Activated CD8-positive, alpha-beta memory T cell treated with anti-CD3 and anti-CD28 coated beads, Interleukin-2, amount 50 U/mL, for 1 hour (primary cell): ENCODE measurements at regions not wholly inside any gene's neighbourhood (a gene's known extent, or its start where the extent isn't known, plus 50 kb on each side); places are given as distances from the start of the nearest gene placed in this dataset.

ENCODE experiments used
- DNase-seq: peaks from one replicate; pipeline ENCODE4 v3.0.0-alpha.2; 2020; ENCODE audit errors: extremely low read depth

DNA sequence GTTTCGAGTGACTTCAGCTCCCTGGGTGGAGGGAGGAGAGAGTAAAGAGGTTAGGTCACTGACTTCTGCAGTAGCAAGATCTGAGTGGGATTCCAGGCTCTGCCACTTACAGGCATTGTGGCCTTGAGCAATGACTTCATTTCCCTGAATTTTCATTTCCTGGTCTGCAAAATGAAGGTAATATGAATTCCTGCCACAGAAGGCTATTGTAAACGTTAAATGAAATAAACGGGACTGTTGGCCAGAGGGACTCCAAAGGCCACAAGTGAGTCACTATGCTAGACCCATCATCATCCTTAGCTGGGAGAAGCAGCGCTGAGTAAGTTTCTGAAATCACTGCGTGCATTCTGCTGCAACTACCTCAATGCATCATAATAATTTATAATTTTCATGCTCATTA lies 807.8 kb downstream of the AACS start:
- DNase-seq = no peak

DNA sequence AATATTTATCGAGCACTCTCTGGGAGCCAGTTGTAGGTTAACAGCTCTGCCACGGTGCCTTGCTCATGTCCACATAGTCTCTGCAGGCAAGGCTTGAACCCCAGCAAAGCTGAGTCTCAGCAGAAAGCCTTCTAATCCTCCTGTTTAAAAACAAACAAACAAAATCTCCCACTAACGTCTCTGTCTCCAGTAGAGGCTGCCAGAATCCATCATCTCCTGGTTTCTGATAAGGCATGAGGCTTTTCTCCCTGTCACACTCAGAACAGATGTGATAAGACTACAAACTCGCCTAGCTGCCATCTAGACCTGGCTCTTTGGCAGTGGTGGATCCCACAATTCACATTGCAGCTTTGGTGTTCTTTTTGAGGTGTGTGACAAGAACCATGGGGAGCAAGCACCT lies 813.2 kb downstream of the AACS start:
- no peak for DNase-seq

DNA sequence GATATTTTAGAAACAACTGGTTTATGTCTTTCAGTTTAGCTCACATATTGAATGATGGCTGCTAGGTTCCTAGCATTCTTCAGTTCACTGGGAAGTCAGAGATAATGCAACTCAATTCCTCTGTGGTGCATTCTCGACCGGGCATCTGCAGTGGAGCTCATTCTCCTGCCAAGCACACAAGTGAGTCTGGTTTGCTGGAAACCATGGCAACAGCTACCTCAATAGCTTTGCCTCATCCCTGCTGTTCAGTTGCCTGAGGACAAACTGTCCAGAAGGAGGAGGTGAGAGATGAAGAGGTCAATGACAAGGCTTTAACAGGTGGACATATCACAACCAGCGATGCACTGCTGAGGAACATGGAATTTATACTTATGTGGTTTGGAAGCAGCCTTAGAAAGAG lies 816.9 kb downstream of the AACS start:
- no peak for DNase-seq

DNA sequence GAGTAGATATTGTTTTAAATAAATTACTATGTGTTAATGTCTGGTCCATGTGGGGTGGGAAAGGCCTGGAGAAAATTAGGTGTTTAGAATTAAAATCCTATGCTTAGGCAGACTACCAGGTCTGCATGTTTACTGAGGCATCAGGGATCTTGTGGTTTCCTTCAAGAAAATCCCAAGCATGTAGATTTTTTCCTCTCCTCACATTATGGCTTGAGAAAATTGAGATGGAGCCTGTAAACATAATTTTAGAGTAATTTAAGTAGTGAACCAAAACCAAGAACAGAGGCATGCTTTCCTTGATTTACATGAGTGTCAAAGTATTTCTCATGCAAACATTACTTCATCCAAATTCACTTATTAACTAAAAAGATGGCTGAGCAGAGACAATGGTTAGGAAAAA lies 823.7 kb downstream of the AACS start:
- no peak for DNase-seq

DNA sequence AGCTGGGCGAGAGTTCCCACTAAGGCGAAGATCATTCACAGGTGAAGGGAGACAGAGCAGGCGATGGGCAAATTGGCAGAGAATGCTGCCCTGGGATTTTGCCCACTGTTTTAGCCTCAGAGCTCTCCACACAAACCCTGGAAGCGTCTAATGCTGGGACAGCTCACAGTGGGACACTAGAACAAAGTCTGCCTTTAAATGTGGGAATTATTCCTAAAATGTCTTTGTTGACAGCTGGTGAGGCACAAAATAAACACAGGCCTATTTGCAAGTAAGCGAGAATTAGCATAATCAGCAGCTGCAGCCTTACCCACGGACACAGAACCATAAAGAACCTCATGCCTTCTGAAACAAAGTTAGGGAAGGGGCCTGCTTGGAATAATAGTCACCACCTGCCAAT lies 824.5 kb downstream of the AACS start:
- DNase-seq = no peak

DNA sequence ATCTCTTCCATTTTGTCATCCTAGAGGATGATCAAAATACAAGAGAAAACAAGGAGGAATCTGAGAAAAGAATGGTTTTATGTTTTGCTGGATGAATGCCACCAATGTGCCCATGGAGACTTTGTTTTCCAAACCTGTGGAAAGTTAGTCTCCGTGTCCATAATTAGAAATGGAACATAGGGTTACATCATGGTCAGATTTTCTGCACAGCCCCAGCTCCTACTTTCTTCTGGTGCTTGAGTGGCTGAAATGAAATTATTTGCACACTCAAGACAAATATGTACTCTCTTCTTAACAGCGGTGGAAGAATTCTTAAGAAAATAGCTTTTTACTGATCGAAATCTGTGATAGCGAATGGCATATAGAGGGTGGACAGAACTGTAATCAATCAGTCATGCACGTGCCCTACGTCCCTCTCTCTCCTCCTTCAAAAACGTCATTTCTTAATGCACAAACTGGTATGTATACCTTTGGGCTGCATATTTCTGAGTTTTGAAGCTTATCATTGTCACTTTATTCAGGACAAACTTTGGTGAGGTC lies 825.2 kb downstream of the AACS start:
- DNase-seq = no peak

DNA sequence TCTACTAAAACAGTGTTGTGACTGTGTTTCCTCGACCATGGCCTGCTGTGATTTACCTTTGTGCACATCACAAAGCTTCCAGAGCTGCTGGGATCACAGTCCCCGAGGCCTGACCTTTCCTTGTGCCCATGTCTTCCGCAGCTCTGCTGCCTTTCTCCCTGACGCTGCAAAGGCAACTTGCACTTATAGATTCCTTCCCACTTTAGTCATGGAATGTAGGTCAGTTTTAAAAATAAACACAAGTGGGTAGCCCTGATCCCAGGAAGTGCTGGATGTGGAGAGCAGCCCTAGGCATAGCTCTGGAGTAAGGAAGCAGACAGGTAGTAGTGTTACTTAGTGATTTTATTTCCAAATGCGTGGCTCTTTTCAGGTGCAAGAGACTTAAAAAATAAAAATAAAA lies 825.7 kb downstream of the AACS start:
- DNase-seq = no peak

DNA sequence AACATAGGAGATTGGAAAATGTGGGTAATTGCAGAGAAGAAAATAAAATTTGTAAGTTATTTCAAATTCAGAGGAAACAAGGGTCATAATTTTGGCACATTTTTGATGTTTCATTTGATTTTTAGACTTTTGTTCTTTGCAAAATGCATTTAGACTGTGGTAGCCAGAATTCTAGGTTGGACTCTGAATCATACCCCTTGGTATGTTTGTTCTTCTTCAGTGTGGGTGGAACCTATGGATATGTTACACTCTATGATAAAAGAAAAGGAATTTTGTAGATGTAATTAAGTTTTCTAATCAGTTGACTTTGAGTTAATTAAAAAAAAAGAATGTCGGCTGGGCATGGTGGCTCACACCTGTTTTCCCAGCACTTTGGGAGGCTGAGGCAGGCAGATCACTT lies 827.0 kb downstream of the AACS start:
- no peak for DNase-seq

DNA sequence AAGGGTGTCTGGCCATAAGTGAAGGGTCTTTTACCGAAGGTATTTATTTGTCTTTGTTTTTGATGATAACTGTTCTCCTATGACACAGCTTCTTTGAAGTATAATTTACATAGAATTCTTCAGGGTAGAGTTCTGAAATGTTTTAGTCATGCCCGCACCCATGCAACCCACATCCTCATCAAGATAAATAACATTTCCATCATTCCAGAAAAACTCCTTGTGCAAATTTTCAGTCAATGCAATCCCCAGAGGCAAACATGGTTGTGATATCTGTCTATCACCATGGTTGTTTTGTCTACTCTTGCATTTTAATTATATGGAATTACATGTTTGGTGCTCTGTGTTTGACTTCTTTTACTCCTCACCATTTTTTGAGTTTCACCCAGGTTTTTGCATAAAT lies 837.8 kb downstream of the AACS start:
- no peak for DNase-seq

DNA sequence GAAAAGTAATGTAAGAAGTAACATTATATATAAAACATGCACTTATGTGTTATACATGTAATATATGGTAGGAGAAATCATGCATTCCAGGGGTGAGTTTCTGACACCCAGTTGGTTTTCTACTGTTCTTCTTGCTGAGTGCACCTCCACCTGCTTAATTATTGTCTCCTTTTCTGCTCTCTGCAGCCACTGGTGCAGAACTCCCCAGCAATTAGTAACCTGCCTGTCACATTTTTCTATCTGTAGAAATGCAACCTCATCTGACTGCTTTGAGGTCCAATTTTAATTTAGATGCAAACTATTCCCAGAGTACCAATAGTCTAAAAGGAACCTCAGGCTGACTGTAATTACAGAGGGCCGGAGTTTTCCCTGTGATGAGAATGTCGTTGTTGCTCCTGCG lies 842.1 kb downstream of the AACS start:
- DNase-seq = no peak

DNA sequence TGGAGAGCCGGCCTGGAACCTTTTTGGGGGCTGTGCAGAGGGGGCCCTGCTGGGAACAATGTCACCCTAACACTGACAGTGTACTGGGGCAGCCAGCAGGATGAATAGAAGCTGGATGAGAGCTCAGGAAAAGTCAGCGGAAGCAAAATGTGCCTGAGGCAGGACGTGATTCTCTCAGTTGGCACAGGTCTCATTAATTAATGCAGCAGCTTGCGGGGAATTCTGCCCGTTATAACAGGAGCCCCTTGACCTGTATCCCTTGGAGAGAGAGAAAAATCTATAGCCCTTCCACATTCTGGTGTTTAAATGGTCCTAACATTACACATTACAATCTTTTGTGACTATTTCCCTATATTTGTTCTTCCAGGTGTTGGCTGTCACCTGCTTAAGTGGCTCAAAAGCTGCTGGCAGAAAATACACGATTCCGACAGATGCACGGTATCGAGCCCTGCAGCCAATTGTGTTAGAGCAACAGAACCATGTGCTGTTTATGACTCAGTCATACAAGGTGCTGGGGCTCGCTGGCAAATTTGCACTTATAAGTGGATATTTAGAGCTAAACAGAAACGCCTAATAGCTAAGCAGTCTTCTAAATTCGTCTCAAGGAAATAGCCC lies 854.7 kb downstream of the AACS start:
- DNase-seq = no peak

DNA sequence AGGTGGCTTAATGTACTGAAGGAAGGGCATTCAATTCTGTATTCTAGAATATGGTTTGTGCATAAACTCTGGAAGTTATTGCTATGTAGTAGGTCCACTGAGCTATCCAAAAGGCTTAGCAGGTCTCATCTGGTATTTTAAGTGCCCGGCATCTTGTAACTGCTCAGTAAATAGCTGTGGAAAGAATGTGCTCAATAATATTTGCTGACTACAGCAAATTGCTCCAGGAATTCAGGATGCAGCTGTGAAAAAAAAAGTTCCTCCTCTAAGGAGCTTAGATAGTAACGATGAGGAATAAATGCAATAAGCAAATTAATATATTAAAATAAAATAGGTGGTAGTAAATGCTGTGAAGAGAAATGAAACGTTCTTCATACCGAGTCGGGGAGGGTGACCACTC lies 857.1 kb downstream of the AACS start:
- DNase-seq = no peak

DNA sequence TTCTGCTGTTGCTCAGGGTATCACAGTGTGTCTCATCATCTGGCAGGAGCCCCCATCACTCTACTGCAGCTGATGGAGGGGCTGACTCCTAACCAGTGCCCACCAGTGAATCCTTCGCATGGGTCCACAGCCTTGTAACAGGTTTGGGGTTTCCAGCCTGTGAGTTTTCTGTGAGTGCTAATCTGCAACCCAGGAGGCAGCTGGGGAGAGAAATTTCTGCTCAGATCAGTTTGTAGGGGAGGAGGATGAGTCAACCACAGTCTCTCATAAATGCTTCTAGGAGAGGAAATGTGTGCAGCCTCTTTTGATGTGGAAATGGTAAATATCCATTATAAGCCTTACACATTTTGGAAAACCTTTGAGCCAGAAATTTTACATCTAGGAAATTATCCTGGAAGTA lies 871.3 kb downstream of the AACS start:
- no peak for DNase-seq

DNA sequence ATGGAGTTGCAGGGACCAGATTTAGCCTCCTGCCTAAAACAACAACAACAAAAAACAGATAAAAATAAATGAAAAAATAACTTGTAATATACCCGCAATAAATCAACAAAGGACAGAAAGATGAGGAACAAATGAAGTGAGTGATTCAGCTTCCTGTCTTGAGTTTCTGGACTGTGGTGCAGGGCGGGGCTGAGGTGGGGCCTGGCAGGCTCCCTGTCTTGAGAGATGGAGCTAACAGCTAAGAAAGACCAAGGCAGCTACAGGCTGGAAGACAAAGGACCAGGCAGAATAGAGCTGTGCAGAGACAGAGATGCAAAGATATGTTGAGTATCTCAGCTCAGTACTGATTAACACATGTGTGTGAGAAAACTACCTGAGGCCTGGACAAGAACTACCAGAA lies 879.2 kb downstream of the AACS start:
- no peak for DNase-seq

DNA sequence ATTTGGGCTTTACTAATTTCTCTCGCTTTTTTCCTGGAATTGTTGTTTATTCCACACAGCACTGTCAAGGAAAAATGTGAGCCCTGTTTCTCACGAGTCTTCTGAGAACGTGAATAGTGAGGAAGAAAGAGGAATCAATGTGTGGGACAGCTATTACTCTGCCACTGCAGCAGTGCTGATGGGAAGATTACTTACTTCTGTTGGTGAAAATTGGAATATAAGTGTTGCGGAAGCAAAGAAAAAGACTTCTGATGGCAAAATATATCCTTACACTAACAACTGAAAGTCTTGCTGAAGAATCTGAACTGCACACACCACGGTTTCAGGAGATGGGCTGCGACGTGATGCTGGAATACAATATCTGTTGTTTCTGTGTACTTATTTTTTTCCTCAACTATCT lies 884.2 kb downstream of the AACS start:
- DNase-seq = no peak

DNA sequence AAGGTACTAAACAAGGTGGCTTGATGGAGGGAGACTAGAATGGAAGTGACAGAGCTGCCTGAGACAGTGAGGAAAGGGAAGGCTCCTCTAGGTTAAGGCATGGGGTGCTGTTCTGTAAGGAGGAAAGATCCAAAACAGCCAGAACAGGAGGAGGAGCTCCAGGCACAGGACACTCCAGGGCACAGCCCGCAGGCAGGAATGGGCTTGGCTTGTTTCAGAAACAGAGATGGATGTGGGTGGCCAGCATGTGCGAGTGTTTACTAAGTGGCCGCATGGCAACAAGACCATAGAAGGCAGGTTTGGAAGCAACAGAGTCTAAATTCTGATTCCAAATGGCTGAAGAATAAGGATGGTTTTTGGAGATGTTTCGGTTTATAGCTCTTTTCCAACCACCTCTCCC lies 889.1 kb downstream of the AACS start:
- DNase-seq = no peak

DNA sequence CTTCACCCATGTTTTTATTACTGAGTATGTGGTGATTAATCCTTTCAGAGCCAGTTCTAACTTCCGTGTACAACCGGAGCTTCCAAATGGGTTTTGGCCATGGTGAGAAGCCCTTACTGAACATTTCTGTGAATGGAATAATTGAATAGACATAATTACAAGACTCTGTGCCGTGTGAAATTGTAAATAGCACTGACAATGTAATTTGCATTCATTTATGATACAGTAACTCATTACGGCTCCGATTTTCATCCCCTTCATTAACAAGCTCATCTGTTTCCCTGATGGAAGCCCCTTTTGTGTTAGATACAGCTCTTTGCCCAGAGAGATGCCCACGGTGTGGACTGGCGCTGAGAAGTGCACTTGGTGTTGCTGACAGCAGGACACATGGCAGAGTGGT lies 891.0 kb downstream of the AACS start:
- DNase-seq = no peak

DNA sequence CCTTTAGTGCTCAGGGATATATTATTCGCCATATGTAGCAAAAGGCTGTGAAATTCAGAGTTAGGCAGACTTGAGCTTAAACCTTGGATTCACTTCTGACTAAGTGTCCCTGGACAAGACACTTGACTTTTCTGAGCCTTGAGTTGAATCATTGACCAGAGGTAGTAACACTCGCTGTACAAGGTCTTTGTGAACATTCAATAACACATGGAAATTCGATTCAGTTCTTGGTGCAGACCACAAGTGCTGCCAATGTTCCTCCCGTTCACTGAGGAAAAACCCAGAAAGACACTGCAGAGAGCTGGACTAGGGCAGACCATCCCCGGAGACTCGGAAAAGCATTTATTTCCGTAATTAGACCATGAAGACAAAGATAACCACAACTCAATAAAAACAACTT lies 901.4 kb downstream of the AACS start:
- DNase-seq = no peak

DNA sequence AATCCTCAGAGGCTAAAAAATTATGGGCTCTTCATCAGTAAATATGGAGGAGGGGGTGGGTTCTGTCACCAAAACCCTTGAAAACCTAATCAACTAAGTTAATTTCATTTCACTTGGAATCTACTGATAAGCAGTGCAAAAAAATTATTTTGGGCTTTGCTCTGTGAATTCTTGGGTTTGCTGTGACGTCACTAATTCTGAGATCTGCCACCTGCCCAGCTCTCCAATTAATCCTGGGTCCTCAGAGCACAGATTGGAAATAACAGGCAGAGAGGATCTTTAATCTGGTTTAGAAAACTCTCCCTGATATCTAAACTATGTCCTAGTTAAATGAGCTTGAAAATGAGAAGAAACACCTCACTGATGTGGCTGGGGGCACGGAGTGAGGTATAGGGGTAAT lies 903.2 kb downstream of the AACS start:
- no peak for DNase-seq

DNA sequence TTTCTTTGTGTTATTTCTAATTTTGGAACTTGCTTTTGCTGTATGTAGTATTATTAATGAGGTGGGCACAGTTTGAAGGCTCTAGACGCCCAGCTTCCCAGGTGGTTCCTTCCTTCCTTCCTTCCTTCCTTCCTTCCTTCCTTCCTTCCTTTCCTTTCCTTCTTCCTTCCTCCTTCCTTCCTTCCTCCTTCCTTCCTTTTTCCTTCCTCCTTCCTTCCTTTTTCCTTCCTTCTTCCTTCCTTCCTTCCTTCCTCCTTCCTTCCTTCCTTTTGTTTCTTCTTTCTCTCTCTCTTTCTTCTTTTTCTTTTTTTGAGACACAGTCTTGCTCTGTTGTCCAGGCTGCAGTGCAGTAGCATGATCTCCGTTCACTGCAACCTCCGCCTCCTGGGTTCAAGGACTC lies 906.7 kb downstream of the AACS start:
- no peak for DNase-seq

DNA sequence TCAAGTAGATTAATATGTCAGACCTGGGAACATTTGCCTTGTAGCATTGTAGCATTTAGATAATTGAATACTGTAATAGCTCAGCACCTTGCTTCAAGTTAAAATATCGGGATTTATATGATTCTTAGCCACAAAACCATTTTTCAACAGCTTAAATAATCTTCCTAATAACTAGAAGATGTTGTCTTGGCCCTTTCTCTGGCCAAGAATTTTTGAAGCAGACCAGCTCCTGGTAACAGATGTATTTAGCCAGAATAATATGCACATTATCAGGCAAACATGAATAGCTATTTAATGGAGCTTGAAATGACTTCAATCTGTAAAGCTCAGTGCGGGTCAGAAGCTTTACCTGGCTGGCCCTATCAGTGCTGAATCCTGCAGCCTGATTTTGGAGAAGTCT lies 913.1 kb downstream of the AACS start:
- DNase-seq = no peak

DNA sequence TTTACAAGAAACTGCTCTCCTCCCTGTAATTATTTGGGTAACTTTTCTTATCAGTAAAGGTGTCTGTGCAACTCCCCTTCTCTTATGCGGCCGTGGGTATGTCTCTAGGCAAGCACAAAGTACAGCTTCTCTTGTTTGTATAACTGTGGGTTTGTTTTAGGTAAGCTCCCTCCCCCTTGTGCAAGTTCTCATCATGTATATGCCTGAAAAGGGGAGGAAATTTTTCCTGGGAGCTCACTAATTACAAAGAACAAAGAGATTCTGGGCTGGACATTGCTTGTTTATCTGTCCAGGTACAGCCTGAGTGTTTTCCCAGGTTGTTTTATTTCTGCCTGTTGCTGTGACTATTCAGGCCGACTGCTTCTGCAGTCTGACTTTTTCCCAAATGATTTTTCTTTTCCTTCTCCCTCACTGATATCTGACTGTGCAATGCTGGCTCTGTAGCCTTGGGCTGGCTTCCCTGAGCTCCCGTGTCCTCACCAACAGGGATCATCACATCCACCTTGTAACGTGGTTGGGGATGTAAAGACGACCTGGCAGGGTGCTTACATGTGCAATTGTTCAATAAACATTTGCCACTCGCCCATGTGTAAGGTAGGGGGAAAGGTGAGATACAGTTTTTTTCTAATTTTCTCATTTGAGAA lies 916.5 kb downstream of the AACS start:
- no peak for DNase-seq

DNA sequence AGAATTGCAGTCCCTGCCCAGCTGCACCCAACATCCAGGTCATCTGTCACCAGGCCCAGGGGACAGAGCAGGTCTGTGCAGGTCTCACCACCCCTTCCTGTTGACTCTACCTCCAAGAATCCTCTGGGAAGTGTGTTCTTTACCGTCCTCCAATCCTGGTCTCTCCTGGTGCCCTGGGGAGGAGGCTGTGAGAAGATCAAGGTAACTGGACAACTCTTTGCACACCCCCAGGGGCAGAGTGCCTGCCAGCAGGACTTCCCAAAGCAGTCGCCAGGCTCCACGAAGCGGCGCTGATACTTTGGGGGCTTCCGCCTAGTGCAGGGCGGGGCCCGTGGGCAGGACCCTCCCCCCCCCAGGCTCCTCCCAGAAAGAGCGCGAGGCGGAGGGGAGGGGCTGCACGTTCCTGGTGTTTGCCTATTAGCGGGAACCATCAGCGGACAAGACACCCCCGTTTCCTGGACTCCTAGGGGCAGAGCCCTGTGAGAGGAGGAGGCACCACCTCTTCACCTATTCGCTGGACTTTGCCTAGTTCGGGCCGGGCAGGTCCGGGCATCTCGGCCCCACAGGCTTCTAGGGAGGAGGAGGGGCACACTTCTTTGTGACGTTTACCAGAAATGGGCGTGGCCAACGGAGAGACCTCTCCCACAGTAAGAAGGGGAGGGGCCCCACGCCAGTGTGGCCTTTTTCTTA lies 918.0 kb downstream of the AACS start:
- DNase-seq = no peak
